GM19467 (cell line): ENCODE measurements at regions not wholly inside any gene's neighbourhood (a gene's known extent, or its start where the extent isn't known, plus 50 kb on each side); places are given as distances from the start of the nearest gene placed in this dataset.
"Not testable (repeated sequence)": the region's sequence is repeated elsewhere in the genome, so short reads cannot be mapped to it uniquely, and the experiment has no call there.

Experiments
- ATAC-seq: cut with Tn5 transposase; IDR thresholded peaks from one replicate; pipeline ENCODE4 v1.9.1; 2021; ENCODE audit warnings: mild to moderate bottlenecking, moderate library complexity; ENCODE audit not compliant: unreplicated experiment

DNA sequence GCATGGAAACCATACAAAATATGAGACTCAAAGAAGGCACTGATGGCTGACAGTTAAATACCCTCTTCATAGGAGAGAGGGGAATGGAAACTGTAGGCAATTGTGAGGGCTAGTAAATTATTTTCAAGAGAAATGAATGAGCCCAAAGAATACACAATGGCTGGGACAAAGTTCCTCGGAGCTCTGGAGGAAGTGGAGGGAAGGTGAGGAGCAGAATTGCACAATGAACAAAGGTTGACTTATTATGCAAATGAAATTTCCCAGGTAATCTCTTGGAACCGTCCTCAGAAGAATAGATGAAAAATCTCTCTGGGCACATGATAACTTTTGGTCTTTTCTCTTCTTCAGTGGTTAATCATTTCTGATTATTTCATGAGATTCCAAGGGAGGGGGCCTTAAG lies 202.6 kb upstream of the VCX start:
- ATAC-seq: no peak

DNA sequence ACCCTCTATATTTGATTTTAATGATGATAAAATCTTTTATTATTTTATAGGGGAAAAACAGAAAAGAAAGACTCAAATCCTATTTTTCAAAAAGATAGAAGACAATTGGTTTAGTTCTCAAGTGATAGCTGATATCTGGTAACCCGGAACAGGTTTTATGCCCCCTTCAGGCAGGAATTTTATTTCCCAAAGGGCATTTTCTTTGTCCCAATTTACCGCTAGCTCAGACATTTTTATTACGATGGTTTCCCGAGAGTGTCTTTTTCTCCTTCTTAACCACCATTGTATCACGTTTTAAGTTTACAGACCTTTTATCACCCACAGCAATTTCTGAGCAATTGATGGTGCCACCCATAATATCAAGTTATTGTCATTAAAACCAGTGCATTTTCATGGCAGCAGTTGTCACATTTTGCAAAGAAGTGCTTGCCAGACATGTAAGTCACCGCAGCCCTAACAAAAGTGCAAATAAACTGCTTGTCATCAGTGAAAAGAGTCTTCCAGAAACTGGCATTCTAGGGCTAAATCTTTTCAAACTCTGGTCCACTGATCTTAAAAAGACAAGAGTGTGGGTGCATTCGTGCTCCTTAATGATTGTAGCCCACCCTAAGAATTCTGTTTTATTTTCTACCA lies 204.8 kb upstream of the VCX start:
- ATAC-seq: no peak

DNA sequence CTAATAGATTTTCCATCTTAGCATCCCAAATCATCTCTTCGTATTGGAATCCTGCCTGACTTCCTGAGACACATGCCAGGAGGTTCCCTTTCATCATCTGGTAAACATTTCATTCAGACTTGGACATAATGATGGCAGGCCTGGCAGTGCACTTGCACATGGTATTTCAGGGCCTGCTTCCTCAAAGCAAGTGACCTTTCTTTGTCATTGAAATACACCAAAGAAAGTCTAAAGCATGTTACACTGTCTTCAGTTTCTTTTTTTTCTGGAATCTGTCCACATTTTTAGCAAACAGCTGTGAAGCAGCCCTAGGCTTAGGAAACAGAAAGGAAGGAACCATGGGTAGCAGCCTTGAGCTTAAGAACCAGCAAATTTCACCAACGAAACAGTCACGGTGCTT lies 205.9 kb upstream of the VCX start:
- no peak for ATAC-seq

DNA sequence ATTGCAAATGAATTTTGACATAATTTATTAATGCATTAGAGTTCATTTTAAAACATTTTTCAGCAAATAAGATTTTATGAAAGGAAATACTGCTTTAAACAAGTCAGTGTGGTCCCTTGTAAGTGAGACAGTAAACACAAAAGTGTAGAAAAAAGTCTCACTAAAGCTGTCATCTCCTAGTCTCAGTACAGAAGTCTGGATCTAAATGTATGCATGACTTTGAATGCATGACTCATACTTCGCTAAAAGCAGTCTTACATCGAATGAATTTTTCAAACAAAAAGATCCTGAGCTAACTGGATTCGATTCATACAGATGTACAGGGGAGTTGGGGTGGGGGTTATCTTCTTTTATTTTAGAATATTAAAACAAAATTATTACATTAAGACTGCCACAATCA lies 207.4 kb upstream of the VCX start:
- ATAC-seq: no peak

DNA sequence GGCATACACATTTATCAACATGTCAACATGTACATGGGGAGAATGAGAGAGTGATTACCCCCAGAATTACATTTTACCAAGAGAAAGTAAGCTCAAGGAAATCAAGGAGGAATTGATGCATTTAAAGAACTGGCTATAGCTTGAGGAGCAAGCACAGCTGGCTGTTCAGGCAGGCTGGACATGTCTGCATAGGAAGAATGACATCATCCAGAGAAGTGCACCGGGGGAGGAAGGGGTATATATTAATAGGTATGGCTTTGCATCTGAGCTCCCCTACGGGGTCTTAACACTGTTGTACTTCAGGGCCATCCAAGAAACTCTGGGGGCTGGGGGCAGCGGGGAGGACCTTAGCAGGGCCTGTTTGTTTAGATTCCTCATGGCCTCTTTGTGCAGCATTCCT lies 222.4 kb upstream of the VCX start:
- ATAC-seq: no peak

DNA sequence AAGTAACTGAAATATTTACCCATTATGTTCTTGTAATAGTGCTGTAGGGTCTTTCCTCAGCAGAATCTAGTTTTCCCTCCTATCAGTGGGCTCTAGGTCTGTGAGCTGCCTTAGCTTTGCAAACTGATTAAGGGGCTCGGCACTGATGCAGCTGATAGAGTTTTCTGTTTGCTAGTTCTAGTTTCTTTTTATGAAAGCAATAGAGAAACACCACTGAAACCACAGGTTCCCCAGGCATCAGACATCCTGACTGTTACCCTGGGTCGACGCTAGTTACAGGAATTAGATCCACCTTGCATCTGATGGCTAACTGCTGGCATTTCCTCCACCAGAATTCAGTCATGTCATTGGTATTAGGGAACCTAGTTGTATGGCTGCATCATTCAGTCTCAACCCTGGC lies 225.0 kb upstream of the VCX start:
- no peak for ATAC-seq

DNA sequence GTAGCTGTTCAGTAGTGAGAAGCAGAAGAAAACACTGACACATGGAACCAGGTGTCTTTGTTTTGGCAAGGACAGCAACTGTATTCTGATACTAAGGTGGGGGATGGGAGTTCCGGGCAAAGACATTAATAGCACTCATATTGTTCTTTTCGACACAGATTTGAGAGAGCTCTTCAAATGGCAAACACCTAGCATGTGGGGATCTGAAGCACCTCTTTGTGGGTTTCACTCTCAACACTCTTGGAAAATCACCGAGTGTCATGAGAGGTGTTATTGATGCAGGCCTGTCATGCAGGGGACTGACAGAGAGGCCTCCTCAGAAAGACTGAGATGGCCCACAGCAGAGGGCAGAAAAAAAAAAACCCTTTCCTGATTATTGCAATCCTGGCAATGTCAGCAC lies 228.4 kb upstream of the VCX start:
- no peak for ATAC-seq

DNA sequence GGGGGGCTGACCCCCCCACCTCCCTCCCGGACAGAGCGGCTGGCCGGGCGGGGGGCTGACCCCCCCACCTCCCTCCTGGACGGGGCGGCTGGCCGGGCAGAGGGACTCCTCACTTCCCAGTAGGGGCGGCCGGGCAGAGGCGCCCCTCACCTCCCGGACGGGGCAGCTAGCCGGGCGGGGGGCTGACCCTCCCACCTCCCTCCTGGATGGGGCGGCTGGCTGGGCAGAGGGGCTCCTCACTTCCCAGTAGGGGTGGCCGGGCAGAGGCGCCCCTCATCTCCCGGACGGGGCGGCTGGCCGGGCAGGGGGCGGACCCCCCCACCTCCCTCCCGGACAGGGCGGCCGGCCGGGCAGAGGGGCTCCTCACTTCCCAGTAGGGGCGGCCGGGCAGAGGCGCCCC lies 234.3 kb upstream of the VCX start:
- ATAC-seq: not testable (repeated sequence)

DNA sequence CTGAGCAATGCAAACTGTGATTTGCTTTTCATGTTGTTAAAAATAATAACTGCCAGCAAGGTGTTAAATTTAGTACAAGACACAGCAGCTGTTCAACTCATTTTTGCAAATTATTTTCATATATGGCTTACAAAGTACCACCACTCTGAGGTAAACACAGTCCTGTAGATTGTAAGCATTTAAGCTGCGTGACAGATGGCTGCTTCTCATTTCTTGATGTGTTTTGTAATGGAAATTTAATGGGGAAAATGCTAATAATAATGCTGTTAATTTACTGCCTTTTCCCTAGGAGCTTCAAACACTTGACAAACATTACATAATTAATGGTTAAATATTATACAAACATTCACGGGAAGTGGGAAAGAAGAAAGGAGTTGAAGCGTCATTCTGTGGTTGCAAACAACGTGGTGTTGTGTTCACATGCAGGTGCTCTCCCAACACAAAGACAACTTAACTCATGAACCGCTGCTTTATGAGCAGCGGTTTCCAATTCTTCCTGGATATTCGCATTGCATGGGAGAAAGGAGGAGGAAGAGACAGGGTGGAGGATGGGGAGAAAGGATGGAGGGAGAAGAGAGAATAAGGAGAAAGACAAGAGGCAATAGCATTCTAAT lies 236.8 kb upstream of the VCX start:
- ATAC-seq: no peak

DNA sequence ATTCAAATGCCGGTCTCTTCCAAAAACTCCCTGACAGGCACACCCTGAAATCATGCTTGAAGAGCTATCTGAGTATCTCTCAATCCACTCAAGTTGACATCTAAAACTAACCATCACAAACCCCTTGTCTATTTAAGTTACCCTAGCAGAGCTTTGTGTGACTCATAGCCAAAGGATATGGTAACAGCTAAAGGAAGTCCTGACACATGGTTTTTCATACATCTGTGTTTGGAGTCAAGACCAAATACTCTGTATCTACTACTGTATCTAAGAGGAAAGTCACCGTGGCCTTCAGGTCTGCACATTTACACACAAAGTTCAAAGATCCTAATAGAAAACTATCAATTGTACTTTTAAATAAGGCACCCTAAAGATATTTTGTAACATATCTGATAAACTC lies 239.6 kb upstream of the VCX start:
- ATAC-seq: no peak

DNA sequence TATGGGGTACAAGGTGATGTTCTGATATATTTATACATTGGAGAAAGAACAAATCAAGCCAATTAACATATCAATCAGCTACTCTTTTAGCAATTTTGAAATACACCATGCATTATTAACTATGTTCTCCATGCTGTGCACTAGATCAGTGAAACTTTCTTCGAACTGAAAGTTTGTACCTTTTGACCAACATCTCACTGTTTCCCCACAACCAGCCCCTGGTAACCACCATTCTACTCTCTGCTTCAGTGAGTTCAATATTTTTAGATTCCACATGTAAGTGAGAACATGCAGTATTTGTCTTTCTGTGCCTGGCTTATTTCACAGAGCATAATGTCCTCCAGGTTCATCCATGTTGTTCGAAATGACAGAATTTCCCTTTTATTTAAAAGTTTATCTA lies 246.1 kb upstream of the VCX start:
- no peak for ATAC-seq

DNA sequence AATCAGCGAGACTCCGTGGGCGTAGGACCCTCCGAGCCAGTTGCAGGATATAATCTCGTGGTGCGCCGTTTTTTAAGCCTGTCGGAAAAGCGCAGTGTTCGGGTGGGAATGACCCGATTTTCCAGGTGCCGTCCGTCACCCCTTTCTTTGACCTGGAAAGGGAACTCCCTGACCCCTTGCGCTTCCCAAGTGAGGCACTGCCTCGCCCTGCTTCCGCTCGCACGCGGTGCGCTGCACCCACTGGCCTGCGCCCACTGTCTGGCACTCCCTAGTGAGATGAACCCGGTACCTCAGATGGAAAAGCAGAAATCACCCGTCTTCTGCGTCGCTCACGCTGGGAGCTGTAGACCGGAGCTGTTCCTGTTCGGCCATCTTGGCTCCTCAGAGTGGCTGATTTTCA lies 249.6 kb upstream of the VCX start:
- not testable (repeated sequence) for ATAC-seq

DNA sequence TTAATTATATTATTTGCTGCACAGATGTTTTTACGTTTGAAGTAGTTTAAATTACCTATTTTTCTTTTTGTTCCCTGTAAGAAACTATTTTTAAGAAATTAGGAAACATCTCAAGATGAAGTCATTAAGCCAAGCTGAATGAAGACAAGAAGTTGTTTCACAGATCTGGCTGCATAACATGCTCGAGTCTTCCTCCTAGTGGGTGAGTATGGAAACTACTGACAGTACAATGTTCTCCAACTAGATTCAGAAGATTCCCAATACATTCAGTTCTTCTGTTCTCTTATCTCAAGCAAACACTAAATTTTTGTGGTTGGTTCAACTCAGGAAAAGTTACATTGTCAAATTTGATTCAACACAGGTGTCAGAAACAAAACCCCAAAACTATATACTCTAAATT lies 256.8 kb upstream of the VCX start:
- ATAC-seq: no peak

DNA sequence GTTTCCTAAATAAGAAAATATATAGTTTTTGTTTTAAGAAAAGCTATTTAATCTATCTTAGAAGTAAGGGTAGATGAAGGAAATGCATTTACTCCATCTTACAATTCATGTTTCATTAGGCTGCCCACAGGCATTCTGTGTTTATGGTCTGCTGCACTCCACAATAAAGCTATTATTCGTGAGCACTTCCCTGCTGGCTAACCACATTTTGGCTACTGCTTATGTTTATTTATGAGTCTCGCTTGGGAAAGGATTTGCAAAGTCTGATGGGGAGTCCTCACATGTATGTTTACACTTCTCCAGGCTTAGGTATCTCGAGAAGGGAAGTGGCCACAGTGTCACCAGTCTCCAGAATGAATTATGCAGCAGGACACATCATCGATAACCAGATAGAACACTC lies 260.8 kb upstream of the VCX start:
- no peak for ATAC-seq

DNA sequence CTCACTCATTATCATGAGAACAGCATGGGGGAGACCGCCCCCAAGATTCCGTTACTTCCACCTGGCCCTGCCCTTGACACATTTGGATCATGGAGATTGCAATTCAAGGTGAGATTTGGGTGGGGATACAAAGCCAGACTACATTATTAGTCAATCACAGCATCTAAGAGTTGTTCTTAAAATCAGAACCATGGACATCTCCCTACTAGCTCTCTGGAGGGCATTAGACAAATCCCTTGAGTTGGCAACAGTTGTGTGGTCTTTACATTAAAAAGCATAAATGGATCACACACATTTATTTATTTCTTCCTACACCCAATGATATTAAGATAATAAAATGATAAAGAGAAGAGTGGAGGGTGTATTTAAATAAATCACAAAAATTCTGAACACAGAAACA lies 262.8 kb upstream of the VCX start:
- no peak for ATAC-seq

DNA sequence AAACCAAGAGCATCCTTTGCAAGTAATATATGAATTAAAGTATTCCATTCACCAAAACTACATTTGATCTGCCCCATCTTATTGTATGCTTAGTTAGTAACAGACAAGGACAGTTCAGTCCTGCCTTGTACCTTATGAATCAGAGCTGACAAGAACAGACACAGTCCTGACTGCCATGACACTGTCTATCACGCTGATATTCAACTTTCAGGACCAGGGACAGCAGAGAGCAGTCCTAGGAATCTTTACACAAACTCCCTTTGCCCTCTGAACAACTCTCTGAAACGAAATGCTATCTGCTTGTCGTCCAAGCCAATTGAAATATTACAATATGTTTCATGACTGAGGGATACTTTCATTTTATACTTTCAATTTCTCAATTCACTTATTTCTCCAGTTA lies 268.6 kb upstream of the VCX start:
- no peak for ATAC-seq

DNA sequence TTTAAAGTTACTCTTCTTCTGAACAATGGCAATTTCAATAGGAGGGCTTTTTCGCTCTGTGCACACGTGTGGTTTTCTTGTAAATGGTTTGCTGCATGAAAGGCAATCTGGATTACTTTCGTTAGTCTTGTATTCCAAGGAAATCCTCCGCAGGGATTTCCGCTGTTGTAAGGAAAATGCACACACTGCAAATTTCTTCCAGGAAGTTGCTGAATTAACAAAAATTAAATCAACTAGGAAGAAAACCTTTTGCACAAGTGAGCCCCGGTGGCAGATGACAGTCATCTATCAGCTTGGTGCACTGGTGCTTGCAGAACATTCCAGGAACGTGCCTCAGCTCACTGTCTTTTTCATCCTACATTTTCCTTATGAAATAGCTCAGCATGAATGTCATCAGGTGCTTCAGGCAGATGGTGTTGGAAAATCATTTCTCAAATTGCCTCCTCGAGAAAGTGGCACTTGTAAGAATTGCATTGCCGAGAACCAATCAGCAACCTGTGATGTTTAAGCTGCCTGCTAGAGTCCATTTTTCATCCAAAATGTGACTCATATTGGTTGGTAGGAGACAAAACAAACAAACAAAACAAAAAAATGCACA lies 272.4 kb upstream of the VCX start:
- no peak for ATAC-seq

DNA sequence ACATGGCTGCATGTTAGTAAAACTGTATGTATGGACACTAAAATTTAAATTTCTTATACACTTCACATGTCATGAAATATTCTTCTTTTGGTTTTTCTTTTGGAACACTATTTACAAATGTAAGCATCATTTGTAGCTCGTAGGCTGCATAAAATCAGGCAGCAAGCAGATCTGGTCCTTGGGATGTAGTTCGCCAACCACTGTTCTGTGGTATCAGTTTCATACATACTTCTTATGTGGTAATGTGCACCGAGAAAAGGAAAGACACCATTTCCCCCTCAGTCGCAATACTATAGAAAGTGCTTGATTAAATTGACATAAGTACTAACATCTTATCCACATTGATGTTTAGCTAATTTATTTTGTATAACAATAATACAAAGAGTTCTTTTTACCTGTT lies 274.4 kb upstream of the VCX start:
- no peak for ATAC-seq

DNA sequence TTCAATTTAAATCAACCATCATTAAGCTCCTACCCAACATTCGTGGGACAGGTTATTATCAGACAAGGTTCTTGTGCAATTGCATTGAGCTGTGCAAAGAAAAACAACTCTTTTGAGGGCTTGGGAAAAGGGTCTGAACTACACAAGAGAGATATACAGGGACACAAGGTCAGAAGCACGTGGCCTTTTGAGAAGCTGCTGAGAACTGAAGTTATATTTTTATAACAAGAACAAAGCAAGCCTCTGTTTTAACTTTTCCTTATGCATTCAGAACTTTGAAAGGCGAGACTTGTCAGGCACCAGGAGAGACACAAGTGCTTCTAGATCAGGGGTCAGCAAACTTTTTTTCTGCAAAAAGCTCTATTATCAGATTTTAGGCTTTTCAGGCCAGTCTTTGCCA lies 274.8 kb upstream of the VCX start:
- ATAC-seq: no peak

DNA sequence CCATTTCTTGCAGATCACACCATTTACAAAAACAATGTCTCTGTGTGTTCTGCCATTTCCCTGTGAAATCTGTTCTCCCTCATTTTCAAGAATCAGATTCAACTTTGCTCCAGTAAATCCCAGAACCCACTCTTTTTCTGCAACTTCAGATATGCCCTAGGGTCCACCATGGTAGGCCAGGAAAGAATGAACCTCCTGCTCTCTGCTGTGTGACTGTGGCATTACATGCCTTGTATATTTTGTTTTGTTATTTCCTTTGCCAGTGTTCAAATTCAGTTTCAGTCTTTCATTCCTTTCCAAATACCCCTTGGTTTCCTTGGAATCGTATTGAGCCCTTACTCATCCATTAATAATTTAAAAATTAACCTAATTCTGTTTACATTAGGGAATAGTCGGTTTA lies 290.2 kb upstream of the VCX start:
- no peak for ATAC-seq

DNA sequence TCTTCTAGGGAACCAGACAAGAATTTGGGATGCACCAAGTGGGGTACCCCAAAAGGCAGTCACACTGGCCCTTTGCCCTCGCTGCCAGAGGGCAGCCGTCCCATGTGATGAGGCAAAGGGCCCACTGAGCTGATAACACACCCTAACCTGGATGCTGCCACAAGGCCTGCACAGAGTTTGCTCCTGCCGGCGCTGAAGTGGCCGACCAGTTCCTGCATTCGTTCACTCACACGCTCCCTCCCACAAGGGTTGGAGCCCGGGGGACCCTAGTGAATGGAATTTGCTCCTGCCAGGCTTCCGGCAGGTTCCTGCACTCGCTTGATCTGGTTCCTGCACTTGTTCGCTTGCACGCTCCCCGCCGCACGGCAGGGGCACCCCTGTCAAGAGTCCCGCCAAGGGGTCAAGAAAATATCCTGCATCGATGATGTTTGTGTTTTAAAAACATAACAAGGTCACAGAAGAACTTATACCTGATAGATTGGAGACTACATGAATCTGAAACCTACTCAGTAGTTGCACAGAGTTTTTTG lies 296.4 kb upstream of the VCX start:
- ATAC-seq: no peak

DNA sequence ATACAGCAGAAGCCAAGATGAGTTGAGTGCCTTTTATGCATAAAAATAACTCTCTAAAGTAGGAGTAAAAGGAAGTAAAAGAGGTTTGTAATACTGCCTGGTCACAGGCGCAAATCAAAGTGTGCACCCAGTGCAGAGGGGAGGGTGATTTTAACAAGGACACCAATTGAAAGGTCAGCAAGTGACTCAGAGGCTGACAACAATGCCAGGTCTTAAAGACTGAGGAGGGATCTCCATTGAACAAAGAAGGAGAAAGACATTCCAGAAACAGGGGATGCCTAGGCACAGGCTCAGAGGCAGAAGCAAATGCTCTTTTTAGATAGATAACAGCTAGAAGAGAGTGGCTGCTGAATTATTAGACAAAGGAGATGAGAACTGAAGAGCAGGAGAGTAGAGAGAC lies 297.4 kb upstream of the VCX start:
- ATAC-seq: no peak
